Muscle of back (tissue), 3 donors: ENCODE measurements at regions not wholly inside any gene's neighbourhood (a gene's known extent, or its start where the extent isn't known, plus 50 kb on each side); places are given as distances from the start of the nearest gene placed in this dataset.
"Not testable (repeated sequence)": the region's sequence is repeated elsewhere in the genome, so short reads cannot be mapped to it uniquely, and the experiment has no call there.

Experiments used
- DNase-seq, 3 donors: peaks; one replicate each; pipeline versions ENCODE4 v3.0.0 to v3.0.0-alpha.2; 2013

GRCh38 chr7:85791098-85791497 is 604.2 kb upstream of the SEMA3D start:
- DNase-seq: not testable (repeated sequence)

DNA sequence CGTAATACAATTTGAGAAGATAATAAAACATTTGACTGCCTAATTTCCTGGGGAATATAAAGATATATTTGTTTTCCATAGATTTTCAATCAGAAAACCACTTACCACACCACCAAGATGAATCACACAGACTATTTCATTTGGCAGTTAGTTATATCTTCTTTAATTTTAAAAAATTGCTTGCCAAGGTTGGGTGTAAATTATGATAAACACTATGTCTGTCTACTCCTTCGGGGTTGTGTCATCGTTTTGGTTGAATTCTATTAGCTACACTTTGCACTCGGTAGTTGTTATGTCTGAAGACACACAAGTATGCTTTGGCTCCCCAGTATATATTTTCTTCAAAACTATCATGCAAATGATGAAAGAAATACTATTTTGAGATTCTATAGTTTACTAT is 594.8 kb upstream of the SEMA3D start:
- DNase-seq: peak in 1 of 3 donors; percentile 37

- peak; percentile 51 to 85 (median 55) for DNase-seq
Observed at GRCh38 chr7:85776691-85777345, 590.0 kb upstream of the SEMA3D start.

DNA sequence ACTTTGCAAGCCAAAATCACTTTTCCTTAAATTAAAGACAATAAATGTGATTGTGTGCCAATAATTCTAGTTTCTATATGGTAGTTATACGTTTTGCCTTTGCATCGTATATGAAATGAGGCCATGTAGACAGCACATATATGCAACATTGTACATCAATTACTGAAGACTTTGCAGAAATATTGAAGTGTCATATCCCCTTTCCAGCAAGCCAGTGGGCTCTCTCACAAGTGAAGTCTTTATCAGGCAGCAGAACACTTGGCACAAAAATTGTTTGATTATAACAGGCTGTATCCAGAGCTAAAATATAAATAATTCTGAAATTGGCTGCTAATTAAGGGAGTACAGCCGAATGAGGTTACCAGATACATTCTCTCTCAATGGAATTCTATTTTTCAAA is 588.6 kb upstream of the SEMA3D start:
- peak in 2 of 3 donors; percentile 9 to 67 for DNase-seq

- peak; percentile 45 to 79 (median 57) for DNase-seq
Observed at GRCh38 chr7:85774986-85775385, 588.1 kb upstream of the SEMA3D start.

DNA sequence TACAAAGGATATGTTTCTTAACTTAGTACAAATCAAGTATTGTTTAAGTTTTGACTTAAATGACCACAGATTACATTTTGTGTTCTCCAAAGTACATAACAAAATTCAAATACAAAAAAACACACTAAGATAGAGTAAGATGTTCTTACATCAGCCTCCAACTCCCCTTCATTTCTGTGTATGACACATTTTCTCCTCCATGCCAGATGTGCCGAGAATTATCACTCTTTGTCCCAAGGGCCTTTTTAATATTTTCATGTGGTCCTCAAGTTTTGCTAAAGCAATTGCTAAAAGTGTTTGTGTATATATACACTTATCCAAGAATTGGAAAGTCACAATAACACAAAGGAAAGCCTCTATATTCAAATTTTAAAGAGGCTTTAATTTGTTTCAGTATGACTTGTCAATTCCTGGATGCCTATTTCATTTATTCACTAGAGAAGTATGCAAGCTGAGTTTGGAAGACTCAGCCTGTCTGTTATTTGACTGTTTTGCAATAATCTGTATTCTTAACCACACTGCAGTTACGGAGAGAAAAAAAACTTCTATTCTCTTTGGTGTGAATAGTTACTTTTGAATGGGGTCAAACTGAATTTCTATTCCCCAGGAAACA is 586.4 kb upstream of the SEMA3D start:
- peak; percentile 60 to 83 (median 80) for DNase-seq

DNA sequence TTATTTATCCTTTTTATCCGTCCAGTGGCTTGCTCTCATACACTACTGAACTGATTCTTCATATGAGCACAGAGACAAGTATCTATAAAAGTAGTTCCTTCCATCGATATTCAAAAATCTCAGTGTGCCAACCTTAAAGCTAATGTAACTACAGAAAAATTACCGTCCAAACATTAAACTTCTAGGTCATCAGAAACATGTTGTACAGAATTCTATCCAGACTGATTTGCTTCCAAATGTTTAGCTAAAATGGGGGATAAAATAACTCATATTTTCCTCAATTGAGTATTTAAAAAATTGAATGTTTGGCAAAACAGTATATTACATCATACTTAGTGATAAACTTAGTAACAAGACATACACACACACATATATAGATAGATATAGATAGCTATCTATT is 584.7 kb upstream of the SEMA3D start:
- peak in 2 of 3 donors; percentile 8 to 60 for DNase-seq

- DNase-seq: peak in 2 of 3 donors; percentile 18 to 73
Observed at GRCh38 chr7:85770332-85770731, 583.5 kb upstream of the SEMA3D start.

GRCh38 chr7:85765698-85766298 is 578.9 kb upstream of the SEMA3D start:
- no peak for DNase-seq

DNA sequence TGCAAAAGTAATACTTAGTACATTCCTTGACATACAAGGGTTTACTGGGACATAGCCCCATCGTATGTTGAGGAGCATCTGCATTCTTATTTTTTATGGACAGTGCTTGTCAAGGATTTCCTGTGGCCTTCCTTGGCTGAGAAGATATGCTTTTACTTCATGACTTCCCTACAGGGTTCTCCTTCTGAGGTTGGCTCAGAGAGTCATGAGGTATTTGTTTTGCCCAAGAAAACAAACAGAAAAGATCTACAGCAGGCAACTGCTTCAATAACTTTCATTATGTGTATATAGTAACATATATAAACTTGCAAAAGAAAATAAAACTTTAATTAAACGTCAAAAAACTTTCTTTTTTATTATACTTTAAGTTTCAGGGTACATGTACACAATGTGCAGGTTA is 577.2 kb upstream of the SEMA3D start:
- no peak for DNase-seq

DNA sequence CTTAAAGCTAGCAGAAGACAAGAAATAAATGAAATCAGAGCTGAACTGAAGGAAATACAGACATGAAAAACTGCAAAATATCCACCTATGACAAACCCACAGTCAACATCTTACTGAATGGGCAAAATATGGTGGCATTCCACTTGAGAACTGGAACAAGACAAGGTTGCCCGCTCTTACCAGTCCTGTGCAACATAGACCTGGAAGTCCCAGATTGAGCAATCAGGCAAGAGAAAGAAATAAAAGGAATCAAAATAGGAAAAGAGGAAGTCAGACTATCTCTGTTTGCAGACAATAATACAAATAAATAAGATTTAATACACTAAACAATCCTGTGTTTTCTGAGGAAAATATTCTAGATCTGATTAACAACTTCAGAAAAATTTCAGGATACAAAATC is 570.5 kb upstream of the SEMA3D start:
- no peak for DNase-seq

DNA sequence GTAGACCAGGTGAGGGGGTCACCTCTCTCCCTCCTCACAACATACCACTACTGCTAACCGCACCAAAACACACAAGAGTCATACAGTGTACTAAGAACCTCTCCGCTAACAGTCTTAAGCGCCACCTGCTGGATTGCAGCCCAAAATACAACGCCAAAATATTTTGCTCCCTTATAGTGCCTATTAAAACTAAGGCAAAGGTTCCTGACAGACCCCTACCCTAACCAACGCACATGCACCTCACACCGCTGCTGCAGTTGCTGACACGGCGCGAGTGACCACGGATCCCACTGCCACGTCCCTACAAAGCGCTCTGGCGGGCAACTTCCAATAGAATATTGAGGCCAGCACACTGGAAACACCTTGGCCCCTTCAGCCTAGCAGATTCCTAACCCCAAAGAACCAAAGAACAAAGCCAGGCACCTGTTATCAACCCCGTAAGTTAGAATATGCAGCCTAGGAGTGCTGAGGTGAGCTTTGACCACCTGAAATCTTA is 563.6 kb upstream of the SEMA3D start:
- peak in 1 of 3 donors; percentile 18 for DNase-seq

DNA sequence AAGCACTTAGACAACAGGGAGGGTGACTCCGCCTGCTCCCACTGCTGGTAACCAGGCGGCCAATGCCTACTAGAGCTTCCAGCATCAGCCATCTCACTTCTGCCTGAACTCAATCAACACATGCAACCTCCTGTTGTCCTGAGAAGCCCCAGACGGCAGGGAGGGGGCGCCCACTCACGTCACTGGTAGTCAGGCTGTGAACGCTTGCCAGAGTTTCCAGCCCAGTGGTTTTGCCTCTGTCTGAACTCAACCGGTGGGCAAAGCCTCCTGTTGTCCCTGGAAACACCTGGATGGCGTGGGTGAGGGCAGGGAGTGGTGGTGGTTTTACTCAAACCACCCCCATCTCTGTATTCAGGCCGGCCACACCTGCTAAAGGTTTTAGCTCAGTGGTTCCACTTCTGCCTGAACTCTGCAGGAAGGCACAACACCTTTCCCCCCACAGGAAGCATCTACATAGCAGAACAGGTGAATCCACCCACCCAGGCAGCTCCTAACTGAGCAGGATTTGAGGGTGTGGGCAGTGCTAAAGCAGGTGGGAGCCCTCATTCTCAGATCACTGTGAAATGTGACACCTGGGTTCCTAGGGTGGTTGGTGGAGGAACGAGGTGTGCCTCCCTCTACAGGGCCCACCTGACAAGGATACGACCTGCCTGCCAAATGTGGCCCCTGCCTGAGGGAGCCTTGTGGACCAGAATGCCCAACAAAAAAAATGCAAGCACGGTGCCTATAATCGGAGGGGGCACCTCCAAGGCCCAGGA is 563.0 kb upstream of the SEMA3D start:
- no peak for DNase-seq

DNA sequence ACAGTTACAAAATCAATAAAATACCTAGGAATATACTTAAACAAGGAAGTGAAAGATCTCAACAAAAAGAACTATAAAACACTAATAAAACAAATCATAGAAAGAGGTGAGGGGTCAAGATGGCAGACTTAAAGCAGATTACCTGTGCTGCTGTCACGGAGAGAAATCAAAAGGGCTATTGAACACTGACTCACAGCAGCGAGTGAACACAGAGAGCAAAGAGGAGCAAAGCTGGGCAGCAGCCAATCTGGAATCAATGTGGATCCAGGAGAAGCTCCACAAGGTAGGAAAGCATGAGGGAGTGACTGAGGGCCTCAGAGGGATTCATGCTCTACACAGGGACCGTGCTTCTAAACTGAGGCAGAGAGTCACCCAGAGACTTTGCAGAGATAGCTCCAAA is 562.0 kb upstream of the SEMA3D start:
- DNase-seq: no peak

DNA sequence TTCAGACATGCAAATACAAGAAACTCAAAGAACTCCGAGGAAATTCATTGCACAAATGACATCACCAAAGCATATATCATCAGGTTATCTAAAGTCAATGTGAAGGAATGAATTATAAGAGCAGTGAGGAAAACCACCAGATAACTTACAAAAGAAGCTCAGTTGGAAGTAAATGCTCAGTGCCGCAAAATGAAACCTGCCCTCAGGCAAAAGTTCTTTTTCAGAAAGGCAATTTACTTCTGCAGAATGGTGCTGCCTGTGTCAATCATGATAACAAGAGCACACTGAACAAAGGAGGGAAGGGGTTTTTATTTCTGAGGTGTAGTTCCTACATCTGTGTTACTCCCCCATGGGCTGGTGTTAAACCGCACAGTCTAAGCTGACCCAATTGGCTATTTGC is 550.6 kb upstream of the SEMA3D start:
- DNase-seq: no peak

GRCh38 chr7:85736085-85736484 is 549.2 kb upstream of the SEMA3D start:
- DNase-seq: no peak

GRCh38 chr7:85734823-85735222 is 548.0 kb upstream of the SEMA3D start:
- DNase-seq: no peak

GRCh38 chr7:85733169-85733915 is 546.5 kb upstream of the SEMA3D start:
- no peak for DNase-seq

GRCh38 chr7:85730012-85730411 is 543.2 kb upstream of the SEMA3D start:
- DNase-seq: peak in 2 of 3 donors; percentile 55 to 67

- DNase-seq: no peak
Observed at GRCh38 chr7:85725026-85725425, 538.2 kb upstream of the SEMA3D start.
